HG03469 (cell line): ENCODE measurements at regions not wholly inside any gene's neighbourhood (a gene's known extent, or its start where the extent isn't known, plus 50 kb on each side); places are given as distances from the start of the nearest gene placed in this dataset.
A peak's percentile ranks its signal among the peaks of the same experiment; 100 is the strongest.
"Not testable (repeated sequence)": the region's sequence is repeated elsewhere in the genome, so short reads cannot be mapped to it uniquely, and the experiment has no call there.

Experiments
- ATAC-seq: cut with Tn5 transposase; IDR thresholded peaks from one replicate; pipeline ENCODE4 v1.9.1; 2021; ENCODE audit warnings: mild to moderate bottlenecking, moderate library complexity, moderate number of reproducible peaks; ENCODE audit not compliant: unreplicated experiment

DNA sequence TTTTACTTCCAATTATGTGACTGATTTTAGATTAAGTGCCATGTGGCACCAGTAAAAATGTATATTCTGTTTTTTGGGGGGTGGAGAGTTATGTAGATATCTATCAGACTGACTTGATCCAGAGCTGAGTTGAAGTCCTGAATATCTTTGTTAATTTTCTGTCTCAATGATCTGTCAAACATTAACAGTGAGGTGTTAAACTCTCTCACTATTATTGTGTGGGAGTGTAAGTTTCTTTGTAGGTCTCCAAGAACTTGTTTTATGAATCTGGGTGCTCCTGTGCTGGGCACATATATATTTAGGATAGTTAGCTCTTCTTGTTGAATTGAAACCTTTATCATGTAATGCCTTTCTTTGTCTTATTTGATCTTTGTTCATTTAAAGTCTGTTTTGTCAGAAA, 276.5 kb upstream of the USP25 start:
- ATAC-seq: no peak

GRCh38 chr21:15453785-15454184, 276.0 kb upstream of the USP25 start:
- ATAC-seq: not testable (repeated sequence)

DNA sequence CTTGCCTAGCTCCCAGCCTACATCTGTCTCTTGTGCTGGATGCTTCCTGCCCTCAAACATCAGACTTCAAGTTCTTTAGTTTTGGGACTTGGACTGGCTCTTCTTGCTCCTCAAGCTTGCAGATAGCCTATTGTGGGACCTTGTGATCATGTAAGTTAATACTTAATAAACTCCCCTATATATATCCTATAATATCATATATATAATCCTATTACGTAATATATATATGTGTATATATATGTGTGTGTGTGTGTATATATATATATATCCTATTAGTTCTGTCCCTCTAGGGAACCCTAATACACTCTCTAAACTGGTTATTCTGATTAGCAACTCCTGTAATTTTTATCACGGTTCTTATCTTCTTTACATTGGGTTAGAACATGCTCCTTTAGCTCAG, 274.9 kb upstream of the USP25 start:
- not testable (repeated sequence) for ATAC-seq

GRCh38 chr21:15455819-15456462, 273.8 kb upstream of the USP25 start:
- ATAC-seq: no peak

GRCh38 chr21:15457965-15458364, 271.8 kb upstream of the USP25 start:
- ATAC-seq: no peak

- no peak for ATAC-seq
Measured at GRCh38 chr21:15462092-15462491, 267.7 kb upstream of the USP25 start.

GRCh38 chr21:15466329-15466728, 263.5 kb upstream of the USP25 start:
- ATAC-seq: no peak

- ATAC-seq: no peak
Measured at GRCh38 chr21:15468368-15468767, 261.4 kb upstream of the USP25 start.

- no peak for ATAC-seq
Measured at GRCh38 chr21:15472108-15473040, 257.4 kb upstream of the USP25 start.

DNA sequence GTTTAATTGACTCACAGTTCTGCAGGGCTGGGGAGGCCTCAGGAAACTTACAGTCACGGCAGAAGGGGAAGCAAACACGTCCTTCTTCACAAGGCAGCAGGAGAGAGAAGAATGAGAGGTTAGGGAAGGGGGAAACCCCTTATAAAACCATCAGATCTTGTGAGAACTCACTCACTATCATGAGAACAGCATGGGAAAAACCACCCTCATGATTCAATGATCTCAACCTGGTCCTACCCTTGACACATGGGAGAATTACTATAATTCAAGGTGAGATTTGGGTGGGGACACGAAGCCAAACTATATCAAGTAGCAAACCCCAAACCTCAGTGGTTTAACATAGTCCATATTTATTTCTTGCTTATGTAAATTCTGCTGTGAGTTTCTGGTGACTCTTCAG, 252.0 kb upstream of the USP25 start:
- ATAC-seq: not testable (repeated sequence)

GRCh38 chr21:15480160-15480559, 249.6 kb upstream of the USP25 start:
- no peak for ATAC-seq

DNA sequence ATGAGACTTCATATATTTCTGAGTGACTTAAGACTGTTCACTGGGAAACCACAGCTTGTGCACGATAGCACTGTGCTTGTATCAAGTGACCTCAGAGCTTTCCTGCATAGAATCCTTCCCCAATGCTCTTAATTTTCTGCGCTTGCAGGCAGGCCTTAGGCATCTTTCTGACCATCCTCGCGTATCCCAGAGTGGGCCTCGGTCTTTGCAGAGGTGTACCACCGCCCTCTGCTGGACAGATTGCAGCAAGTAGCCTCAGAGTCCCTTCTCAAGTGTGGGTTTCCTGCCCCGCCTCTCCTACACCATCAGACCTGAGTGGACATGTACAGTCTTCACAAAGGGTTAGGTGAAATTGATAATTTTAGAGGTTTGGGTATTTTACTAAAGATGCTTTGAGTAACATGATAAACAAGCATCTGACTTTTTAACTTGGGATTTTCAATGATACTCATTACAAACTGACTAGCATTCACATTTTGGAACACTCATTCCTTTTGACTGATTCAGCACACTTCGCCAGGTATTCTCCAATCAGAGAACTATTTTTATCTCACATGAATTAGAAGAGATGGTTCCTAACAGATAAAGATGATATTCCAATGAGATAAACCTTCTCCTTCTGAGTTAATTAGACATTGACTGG, 246.5 kb upstream of the USP25 start:
- peak; percentile 95 for ATAC-seq

- no peak for ATAC-seq
Measured at GRCh38 chr21:15486460-15487195, 243.2 kb upstream of the USP25 start.

GRCh38 chr21:15487196-15487550, 242.6 kb upstream of the USP25 start:
- no peak for ATAC-seq

DNA sequence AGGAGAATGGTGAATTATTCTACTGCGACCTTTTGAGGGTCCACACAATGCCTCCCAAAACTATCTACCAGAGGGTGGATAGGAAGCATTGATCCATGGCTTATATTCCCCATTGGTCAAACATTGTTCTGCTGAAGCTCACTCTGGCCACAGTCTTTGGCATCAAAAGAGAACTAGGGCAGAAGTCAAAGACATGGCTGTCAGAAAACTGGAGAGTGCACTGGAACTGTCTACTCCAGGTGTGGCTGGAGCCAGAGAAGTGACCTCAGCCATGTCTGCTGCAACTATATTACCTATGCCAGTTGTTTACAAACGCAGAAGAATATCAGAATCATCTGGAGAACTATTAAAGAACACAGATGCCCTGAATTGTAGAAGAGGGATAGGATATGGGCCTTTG, 238.7 kb upstream of the USP25 start:
- ATAC-seq: no peak

GRCh38 chr21:15493646-15494045, 236.1 kb upstream of the USP25 start:
- no peak for ATAC-seq

DNA sequence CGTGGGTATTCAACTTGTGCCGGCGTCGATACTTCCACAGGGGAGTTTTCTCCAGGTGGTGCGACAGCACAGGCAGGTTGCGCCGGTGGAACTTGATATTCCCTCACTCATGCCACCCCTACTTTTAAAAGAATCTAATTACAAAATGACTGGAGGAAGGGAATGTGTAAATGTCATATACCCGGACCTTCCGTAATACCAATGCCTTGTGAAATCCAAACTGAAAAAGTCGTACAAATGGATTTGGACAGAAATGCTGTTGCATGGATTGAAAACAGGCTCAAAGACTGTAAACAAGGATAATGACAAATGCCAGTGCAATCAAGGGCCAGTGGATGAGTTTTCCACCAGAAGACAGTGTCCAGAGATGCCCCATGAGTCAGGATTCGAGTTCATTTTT, 235.3 kb upstream of the USP25 start:
- no peak for ATAC-seq

GRCh38 chr21:15495965-15496364, 233.8 kb upstream of the USP25 start:
- no peak for ATAC-seq

DNA sequence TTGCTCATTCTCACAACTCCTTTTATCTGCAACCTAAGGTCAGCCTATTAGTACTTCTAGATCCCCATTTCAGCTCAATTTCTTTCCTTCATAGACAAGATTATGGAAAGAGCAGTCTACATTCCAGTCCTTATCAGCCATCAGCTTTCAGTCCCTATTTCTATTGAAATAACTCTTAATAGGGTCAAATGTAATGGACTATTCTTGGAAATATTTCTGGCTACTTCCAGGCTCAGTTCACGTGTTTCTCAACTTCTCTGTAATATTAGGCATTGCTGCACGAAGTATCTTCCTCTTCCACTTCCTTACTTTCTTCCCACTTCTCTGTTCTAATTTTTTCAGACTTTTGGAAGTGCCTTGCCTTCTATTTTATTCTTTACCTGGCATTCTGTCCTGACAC, 232.9 kb upstream of the USP25 start:
- no peak for ATAC-seq

DNA sequence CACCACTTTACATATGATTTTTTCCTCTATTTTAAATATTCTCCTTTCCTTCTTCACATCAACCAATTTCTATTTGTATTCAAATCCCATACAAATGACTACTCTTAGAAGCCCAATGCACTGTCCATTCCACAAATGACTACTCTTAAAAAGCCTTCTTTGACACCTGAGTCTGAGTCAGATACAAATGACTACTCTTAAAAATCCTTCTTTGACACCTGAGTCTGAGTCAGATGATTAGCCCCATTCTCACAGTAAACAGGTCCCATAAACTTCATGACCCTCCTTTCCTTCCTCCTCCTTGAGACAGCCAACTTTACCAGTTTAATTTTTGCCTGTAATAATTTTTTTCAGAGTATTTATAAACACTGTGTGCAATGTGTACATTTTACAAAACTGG, 231.3 kb upstream of the USP25 start:
- ATAC-seq: no peak

DNA sequence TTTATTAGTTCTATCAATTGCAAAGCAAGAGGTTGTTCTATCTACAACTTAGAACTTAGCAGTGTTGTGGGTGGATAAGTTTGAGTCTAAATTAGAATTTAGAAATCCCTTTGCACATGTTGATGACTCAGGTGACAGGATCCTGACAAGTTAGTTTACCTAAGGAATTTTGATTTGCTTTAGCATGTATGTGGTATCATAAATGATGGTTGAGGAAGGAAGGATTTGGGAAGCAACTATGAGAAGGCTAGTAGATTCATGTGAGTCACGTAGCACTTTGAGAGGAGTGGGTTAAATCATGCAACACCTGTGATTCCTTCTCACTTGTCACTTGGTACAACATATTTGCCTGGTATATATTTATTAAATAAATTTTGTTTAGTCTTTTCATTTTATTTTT, 223.7 kb upstream of the USP25 start:
- ATAC-seq: no peak
